Endothelial cell (in vitro differentiated cells): ENCODE measurements at regions not wholly inside any gene's neighbourhood (a gene's known extent, or its start where the extent isn't known, plus 50 kb on each side); places are given as distances from the start of the nearest gene placed in this dataset.

Experiments used
- DNase-seq: peaks from one replicate; pipeline ENCODE4 v3.0.0; 2021; ENCODE audit warnings: low spot score
- H3K27ac Mint-ChIP-seq: one replicate; pipeline ENCODE4 v1.8.0; 2021; ENCODE audit warnings: mixed read lengths, inconsistent platforms; ENCODE audit not compliant: unreplicated experiment
- H3K27me3 Mint-ChIP-seq: one replicate; pipeline ENCODE4 v1.8.0; 2021; ENCODE audit warnings: mild to moderate bottlenecking, moderate library complexity, mixed read lengths, inconsistent platforms; ENCODE audit not compliant: unreplicated experiment
- H3K36me3 Mint-ChIP-seq: one replicate; pipeline ENCODE4 v1.8.0; 2021; ENCODE audit warnings: mild to moderate bottlenecking, low read depth, mixed read lengths, inconsistent platforms; ENCODE audit not compliant: unreplicated experiment
- H3K4me1 Mint-ChIP-seq: one replicate; pipeline ENCODE4 v1.8.0; 2021; ENCODE audit warnings: mild to moderate bottlenecking, mixed read lengths, inconsistent platforms; ENCODE audit not compliant: unreplicated experiment
- H3K4me3 Mint-ChIP-seq: one replicate; pipeline ENCODE4 v1.8.0; 2021; ENCODE audit warnings: mild to moderate bottlenecking, mixed read lengths, inconsistent platforms; ENCODE audit not compliant: unreplicated experiment
- H3K9me3 Mint-ChIP-seq: one replicate; pipeline ENCODE4 v1.8.0; 2021; ENCODE audit warnings: mixed read lengths, inconsistent platforms; ENCODE audit not compliant: unreplicated experiment
- CTCF ChIP-seq: fragments of 200-600 bp; sonication (generic); IDR thresholded peaks from one replicate; pipeline ENCODE4 v1.5.0; 2021; ENCODE audit warnings: antibody characterized with exemption; ENCODE audit not compliant: unreplicated experiment

DNA sequence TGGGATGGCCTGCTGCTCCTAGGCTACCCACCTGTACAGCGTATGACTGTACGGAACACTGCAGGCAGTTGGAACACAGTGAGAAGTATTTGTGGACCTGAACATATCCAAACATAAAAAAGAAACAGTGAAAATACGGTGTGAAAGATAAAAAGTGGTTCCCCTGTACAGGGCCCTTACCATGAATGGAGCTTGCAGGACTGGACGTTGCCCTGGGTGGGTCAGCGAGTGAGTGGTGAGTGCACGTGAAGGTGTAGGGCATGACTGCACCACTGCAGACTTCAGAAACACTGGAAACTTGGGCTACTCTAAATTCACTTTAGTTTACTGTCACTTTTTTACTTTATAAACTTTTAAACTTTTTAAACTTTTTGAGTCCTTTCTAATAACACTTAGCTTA is 71.2 kb upstream of the SLC6A6 start:
- no peak for DNase-seq
- Mint-ChIP-seq H3K27ac (no peak overlapping the region), H3K4me3 (no peak overlapping the region), H3K4me1 (peaks cover 3% of the 10 kb centered on the region), H3K27me3 (no peaks in the 10 kb centered on the region), H3K36me3 (no peaks in the 10 kb centered on the region), H3K9me3 (no peaks in the 10 kb centered on the region)
- no peak for TF ChIP-seq CTCF

- no peak for TF ChIP-seq CTCF
- Mint-ChIP-seq H3K4me3 (no peak overlapping the region), H3K27ac (no peak overlapping the region), H3K4me1 (peaks cover 3% of the 10 kb centered on the region), H3K36me3 (no peaks in the 10 kb centered on the region), H3K27me3 (no peaks in the 10 kb centered on the region), H3K9me3 (no peaks in the 10 kb centered on the region)
- no peak for DNase-seq
Observed at GRCh38 chr3:14332392-14332791, 70.0 kb upstream of the SLC6A6 start.

- Mint-ChIP-seq H3K4me1 (peaks cover 3% of the 10 kb centered on the region), H3K9me3 (no peaks in the 10 kb centered on the region), H3K36me3 (no peaks in the 10 kb centered on the region), H3K4me3 (no peak overlapping the region), H3K27me3 (no peaks in the 10 kb centered on the region), H3K27ac (no peak overlapping the region)
- TF ChIP-seq CTCF, result no peak
- no peak for DNase-seq
Observed at GRCh38 chr3:14333215-14333614, 69.2 kb upstream of the SLC6A6 start.

DNA sequence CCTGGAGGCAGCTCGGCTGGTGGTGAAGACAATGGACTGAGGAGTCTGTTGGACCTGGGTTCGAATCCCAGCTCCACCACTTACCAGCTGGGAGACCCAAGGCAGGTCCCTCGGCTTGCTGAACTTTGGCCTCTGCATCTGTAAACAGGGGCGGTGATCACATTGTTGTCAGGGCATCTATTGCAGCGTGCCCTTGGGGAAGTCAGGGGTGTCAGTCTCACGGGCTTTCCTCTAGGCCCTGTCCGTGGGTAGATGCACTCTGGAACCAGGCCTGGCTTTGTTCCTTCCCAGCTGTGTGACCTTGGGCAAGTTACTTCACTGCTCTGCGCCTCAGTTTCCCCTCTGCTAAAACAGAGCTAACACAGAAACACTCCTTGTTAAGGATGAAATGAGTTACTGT is 68.8 kb upstream of the SLC6A6 start:
- peaks cover 3% of the 10 kb centered on the region for H3K4me1 Mint-ChIP-seq
- no peaks in the 10 kb centered on the region for H3K27me3 Mint-ChIP-seq
- H3K4me3 Mint-ChIP-seq, result no peak overlapping the region
- H3K36me3 Mint-ChIP-seq, result no peaks in the 10 kb centered on the region
- no peak for DNase-seq
- H3K27ac Mint-ChIP-seq, result no peak overlapping the region
- no peaks in the 10 kb centered on the region for H3K9me3 Mint-ChIP-seq
- no peak for TF ChIP-seq CTCF

DNA sequence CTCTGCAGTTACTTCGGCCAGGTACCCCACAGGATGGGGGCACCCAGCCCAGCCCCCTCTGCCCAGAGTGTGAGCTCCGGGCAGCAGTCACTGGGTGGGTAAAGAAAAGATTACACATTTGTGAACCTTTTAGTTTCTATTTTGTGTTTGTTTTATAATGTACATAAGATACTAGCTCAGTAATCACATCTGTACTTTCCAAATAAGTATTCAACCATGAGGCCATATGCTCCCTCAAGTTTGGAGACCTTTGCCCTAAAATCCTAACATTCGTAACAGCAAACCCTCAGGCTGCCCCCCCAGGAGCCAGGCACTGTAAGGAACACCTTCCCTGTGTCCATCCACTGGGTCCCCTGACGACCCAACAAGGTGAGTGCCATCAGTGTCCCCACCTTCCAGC is 68.3 kb upstream of the SLC6A6 start:
- no peaks in the 10 kb centered on the region for H3K36me3 Mint-ChIP-seq
- H3K27me3 Mint-ChIP-seq, result no peaks in the 10 kb centered on the region
- DNase-seq, result no peak
- no peak for TF ChIP-seq CTCF
- peaks cover 3% of the 10 kb centered on the region for H3K4me1 Mint-ChIP-seq
- H3K9me3 Mint-ChIP-seq, result no peaks in the 10 kb centered on the region
- H3K27ac Mint-ChIP-seq, result no peak overlapping the region
- H3K4me3 Mint-ChIP-seq, result no peak overlapping the region
